ENCODE measurements at regions not wholly inside any gene's neighbourhood (a gene's known extent, or its start where the extent isn't known, plus 50 kb on each side); places are given as distances from the start of the nearest gene placed in this dataset.

- H3K27me3 ChIP-seq (ENCODE audit: control insufficient read depth in 4 of 4, insufficient read depth in 4 of 4, low read length in 3 of 4), result no peaks in the 10 kb centered on the region
- no peaks in the 10 kb centered on the region for H3K36me3 ChIP-seq (ENCODE audit: control insufficient read depth in 4 of 4, insufficient read depth in 3 of 4, low read depth in 1 of 4, low read length in 3 of 4)
- H3K27ac ChIP-seq (ENCODE audit: low read depth in 1 of 2, low read length in 2 of 2), result no peak overlapping the region
- 34% methylated on average over 5 of the region's 5 CpGs for WGBS
- peaks cover 3 to 18% (median 16%) of the 10 kb centered on the region in 4 donors for H3K4me1 ChIP-seq (ENCODE audit: control insufficient read depth in 4 of 4, insufficient read depth in 4 of 4, low read length in 3 of 4)
- TF ChIP-seq RXRA (IDR thresholded peaks at IDR 0.05), result peak; percentile 64 to 77
- peak; percentile 64 for TF ChIP-seq SP1 (IDR thresholded peaks at IDR 0.05)
- peak in 1 of 2 donors; percentile 37 for TF ChIP-seq JUND (IDR thresholded peaks at IDR 0.05)
- TF ChIP-seq FOXA1 (IDR thresholded peaks at IDR 0.05), result peak; percentile 34
- no peak for TF ChIP-seq NR2F2 (IDR thresholded peaks at IDR 0.05)
- peak; percentile 27 for TF ChIP-seq HNF4G (IDR thresholded peaks at IDR 0.05)
- TF ChIP-seq ZBTB33 (IDR thresholded peaks at IDR 0.05), result peak; percentile 28
- TF ChIP-seq EGR1 (IDR thresholded peaks at IDR 0.05; ENCODE audit: low read depth in 2 of 2), result no peak
- TF ChIP-seq TAF1 (conservative IDR thresholded peaks at IDR 0.05), result no peak
- peak; percentile 26 for TF ChIP-seq MAX (IDR thresholded peaks at IDR 0.05)
- peak; percentile 56 to 61 for TF ChIP-seq RAD21 (IDR thresholded peaks at IDR 0.05)
- TF ChIP-seq, protein P1, sequence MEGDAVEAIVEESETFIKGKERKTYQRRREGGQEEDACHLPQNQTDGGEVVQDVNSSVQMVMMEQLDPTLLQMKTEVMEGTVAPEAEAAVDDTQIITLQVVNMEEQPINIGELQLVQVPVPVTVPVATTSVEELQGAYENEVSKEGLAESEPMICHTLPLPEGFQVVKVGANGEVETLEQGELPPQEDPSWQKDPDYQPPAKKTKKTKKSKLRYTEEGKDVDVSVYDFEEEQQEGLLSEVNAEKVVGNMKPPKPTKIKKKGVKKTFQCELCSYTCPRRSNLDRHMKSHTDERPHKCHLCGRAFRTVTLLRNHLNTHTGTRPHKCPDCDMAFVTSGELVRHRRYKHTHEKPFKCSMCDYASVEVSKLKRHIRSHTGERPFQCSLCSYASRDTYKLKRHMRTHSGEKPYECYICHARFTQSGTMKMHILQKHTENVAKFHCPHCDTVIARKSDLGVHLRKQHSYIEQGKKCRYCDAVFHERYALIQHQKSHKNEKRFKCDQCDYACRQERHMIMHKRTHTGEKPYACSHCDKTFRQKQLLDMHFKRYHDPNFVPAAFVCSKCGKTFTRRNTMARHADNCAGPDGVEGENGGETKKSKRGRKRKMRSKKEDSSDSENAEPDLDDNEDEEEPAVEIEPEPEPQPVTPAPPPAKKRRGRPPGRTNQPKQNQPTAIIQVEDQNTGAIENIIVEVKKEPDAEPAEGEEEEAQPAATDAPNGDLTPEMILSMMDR (IDR thresholded peaks at IDR 0.05; ENCODE audit: low read depth, low read length, missing input control), result no peak
- TF ChIP-seq, protein P2, sequence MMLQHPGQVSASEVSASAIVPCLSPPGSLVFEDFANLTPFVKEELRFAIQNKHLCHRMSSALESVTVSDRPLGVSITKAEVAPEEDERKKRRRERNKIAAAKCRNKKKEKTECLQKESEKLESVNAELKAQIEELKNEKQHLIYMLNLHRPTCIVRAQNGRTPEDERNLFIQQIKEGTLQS (IDR thresholded peaks at IDR 0.05), result no peak
- peak; percentile 81 for TF ChIP-seq FOXA2 (IDR thresholded peaks at IDR 0.05)
- no peak for TF ChIP-seq GABPA (IDR thresholded peaks at IDR 0.05 in 1 of 2, conservative IDR thresholded peaks at IDR 0.05 in 1 of 2)
- peak; percentile 71 to 74 for TF ChIP-seq HNF4A (conservative IDR thresholded peaks at IDR 0.05)
- TF ChIP-seq, protein P3, sequence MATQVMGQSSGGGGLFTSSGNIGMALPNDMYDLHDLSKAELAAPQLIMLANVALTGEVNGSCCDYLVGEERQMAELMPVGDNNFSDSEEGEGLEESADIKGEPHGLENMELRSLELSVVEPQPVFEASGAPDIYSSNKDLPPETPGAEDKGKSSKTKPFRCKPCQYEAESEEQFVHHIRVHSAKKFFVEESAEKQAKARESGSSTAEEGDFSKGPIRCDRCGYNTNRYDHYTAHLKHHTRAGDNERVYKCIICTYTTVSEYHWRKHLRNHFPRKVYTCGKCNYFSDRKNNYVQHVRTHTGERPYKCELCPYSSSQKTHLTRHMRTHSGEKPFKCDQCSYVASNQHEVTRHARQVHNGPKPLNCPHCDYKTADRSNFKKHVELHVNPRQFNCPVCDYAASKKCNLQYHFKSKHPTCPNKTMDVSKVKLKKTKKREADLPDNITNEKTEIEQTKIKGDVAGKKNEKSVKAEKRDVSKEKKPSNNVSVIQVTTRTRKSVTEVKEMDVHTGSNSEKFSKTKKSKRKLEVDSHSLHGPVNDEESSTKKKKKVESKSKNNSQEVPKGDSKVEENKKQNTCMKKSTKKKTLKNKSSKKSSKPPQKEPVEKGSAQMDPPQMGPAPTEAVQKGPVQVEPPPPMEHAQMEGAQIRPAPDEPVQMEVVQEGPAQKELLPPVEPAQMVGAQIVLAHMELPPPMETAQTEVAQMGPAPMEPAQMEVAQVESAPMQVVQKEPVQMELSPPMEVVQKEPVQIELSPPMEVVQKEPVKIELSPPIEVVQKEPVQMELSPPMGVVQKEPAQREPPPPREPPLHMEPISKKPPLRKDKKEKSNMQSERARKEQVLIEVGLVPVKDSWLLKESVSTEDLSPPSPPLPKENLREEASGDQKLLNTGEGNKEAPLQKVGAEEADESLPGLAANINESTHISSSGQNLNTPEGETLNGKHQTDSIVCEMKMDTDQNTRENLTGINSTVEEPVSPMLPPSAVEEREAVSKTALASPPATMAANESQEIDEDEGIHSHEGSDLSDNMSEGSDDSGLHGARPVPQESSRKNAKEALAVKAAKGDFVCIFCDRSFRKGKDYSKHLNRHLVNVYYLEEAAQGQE (IDR thresholded peaks at IDR 0.05), result peak; percentile 16
- peak; percentile 75 for TF ChIP-seq YY1 (IDR thresholded peaks at IDR 0.05)
- DNase-seq (ENCODE audit: low spot score), result no peak
- H3K9me3 ChIP-seq (ENCODE audit: control insufficient read depth in 4 of 4, low read length in 3 of 4), result no peaks in the 10 kb centered on the region
- no peak overlapping the region for H3K9ac ChIP-seq (ENCODE audit: low read depth in 1 of 2, low read length in 2 of 2)
- no peak overlapping the region for H3K4me3 ChIP-seq (ENCODE audit: low read depth in 1 of 3, low read length in 3 of 3)
These were observed 1567.2 kb upstream of the WWC1 start for GRCh38 chr5:166724284-166724683.

All from liver (tissue), 8 donors.